DOHH2 (cell line): ENCODE measurements at regions not wholly inside any gene's neighbourhood (a gene's known extent, or its start where the extent isn't known, plus 50 kb on each side); places are given as distances from the start of the nearest gene placed in this dataset.

Source experiments
- H3F3A ChIP-seq: fragments of 200-600 bp; sonication (generic), shearing (Covaris generic); 2 replicates; pipeline ENCODE4 v1.6.0; 2016; ENCODE audit warnings: antibody characterized with exemption, mild to moderate bottlenecking; ENCODE audit not compliant: control insufficient read depth, insufficient read depth
- H3K27ac ChIP-seq: fragments of 200-600 bp; sonication (generic); 2 replicates; pipeline ENCODE4 v1.5.1; 2014; ENCODE audit warnings: low read depth, mild to moderate bottlenecking, low read length, moderate library complexity
- H3K27me3 ChIP-seq: fragments of 200-600 bp; sonication (generic); 2 replicates; pipeline ENCODE4 v1.6.1; 2014; ENCODE audit warnings: mild to moderate bottlenecking, low read length, mixed read lengths; ENCODE audit not compliant: control insufficient read depth
- H3K36me3 ChIP-seq: fragments of 200-600 bp; sonication (generic); 2 replicates; pipeline ENCODE4 v1.6.1; 2014; ENCODE audit warnings: mild to moderate bottlenecking, low read length, moderate library complexity, mixed read lengths; ENCODE audit not compliant: control insufficient read depth
- H3K4me1 ChIP-seq: fragments of 200-600 bp; sonication (generic); 2 replicates; pipeline ENCODE4 v1.6.1; 2014; ENCODE audit warnings: mild to moderate bottlenecking, low read length, mixed read lengths; ENCODE audit not compliant: control insufficient read depth
- H3K4me2 ChIP-seq: fragments of 200-600 bp; sonication (generic); 2 replicates; pipeline ENCODE4 v1.6.0; 2014; ENCODE audit warnings: mild to moderate bottlenecking, low read length, moderate library complexity
- H3K4me3 ChIP-seq: fragments of 200-600 bp; sonication (generic); 2 replicates; pipeline ENCODE4 v1.5.1; 2014; ENCODE audit warnings: mild to moderate bottlenecking, low read length, mixed read lengths
- H3K79me2 ChIP-seq: fragments of 200-600 bp; sonication (generic); 2 replicates; pipeline ENCODE4 v1.6.1; 2014; ENCODE audit warnings: mild to moderate bottlenecking, low read length, mixed read lengths; ENCODE audit not compliant: control insufficient read depth
- H3K9me2 ChIP-seq: fragments of 200-600 bp; sonication (generic); replicated peaks from 2 replicates; pipeline ENCODE4 v1.6.1; 2014; ENCODE audit warnings: mild to moderate bottlenecking, low read length, mixed read lengths; ENCODE audit not compliant: control insufficient read depth
- H3K9me3 ChIP-seq: fragments of 200-600 bp; sonication (generic); 2 replicates; pipeline ENCODE4 v1.6.1; 2014; ENCODE audit warnings: antibody characterized with exemption, low read length, mixed read lengths; ENCODE audit not compliant: control insufficient read depth, insufficient read depth
- H4K20me1 ChIP-seq: fragments of 200-600 bp; sonication (generic); 2 replicates; pipeline ENCODE4 v1.6.0; 2014; ENCODE audit warnings: low read depth, mild to moderate bottlenecking, antibody characterized with exemption, low read length, moderate library complexity; ENCODE audit not compliant: control insufficient read depth, insufficient read depth
- EZH2phosphoT487 ChIP-seq: fragments of 200-600 bp; sonication (generic); IDR thresholded peaks from 2 replicates; pipeline ENCODE4 v1.6.1; 2017; ENCODE audit warnings: borderline replicate concordance, mild to moderate bottlenecking, antibody characterized with exemption, low read length, moderate library complexity, mixed read lengths
- TF ChIP-seq, protein P1 (sequence below): fragments of 200-600 bp; sonication (generic); IDR thresholded peaks from one replicate; pipeline ENCODE4 v1.5.1; 2014; ENCODE audit warnings: antibody characterized with exemption, mild to moderate bottlenecking, low read depth, low read length; ENCODE audit not compliant: poor library complexity, severe bottlenecking

DNA sequence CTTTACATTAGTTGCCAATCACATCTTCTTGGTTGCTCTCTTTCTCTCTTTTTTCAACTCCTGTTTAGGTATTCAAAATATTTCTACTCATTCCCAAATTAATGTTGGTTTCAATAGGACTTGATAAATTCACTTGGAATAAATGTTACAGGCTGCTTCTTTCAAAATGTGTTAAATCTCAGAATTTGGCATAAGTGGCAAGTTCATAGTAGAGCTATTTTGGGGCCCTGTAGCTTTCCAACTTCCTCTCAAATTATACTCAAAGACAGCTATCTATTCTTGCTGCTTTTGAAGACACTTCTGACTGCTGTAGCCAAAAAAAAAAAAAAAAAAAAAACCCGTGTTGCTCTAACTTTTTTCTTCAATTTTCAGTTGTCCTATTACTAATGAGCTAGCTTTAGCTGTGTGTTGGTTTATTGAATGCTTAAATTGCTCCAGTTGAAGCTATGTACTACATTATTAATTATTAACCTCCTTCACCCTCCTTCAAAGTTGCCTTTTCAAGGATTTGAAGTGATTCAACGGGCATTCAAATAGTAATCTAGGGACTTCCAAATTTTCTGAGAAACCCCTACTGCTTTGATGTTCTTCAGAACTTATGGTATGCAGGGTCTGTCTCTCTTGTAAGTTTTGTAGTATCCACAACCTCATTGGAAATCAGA lies 554.6 kb upstream of the FLRT2 start:
- TF ChIP-seq, protein P1, sequence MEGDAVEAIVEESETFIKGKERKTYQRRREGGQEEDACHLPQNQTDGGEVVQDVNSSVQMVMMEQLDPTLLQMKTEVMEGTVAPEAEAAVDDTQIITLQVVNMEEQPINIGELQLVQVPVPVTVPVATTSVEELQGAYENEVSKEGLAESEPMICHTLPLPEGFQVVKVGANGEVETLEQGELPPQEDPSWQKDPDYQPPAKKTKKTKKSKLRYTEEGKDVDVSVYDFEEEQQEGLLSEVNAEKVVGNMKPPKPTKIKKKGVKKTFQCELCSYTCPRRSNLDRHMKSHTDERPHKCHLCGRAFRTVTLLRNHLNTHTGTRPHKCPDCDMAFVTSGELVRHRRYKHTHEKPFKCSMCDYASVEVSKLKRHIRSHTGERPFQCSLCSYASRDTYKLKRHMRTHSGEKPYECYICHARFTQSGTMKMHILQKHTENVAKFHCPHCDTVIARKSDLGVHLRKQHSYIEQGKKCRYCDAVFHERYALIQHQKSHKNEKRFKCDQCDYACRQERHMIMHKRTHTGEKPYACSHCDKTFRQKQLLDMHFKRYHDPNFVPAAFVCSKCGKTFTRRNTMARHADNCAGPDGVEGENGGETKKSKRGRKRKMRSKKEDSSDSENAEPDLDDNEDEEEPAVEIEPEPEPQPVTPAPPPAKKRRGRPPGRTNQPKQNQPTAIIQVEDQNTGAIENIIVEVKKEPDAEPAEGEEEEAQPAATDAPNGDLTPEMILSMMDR: no peak
- no peak for TF ChIP-seq EZH2phosphoT487
- Histone ChIP-seq H3K4me2 (no peak overlapping the region), H4K20me1 (no peaks in the 10 kb centered on the region), H3K9me2 (no peaks in the 10 kb centered on the region), H3K4me3 (no peak overlapping the region), H3K4me1 (no peaks in the 10 kb centered on the region), H3K27me3 (no peaks in the 10 kb centered on the region), H3K9me3 (no peaks in the 10 kb centered on the region), H3K79me2 (no peaks in the 10 kb centered on the region), H3K27ac (no peak overlapping the region), H3K36me3 (no peaks in the 10 kb centered on the region), H3F3A (no peaks in the 10 kb centered on the region)

DNA sequence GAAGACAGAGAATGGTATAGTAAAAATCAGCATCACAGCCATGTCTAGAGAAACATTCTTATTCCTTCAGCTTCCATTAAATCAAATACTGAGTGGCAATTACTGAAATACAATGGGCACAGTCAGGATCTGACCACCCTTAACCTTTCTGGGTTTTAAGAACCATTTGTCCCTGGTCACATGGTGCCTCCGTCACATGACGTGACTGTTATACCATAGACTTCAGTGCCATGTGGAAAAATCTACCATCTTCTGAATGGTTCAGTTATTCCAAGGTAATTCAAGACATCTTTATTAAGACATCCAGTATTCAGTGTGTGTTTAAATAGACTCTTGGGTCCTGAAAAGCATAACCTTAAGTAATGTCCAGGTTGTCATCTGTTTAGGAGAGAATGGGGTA lies 553.1 kb upstream of the FLRT2 start:
- no peak overlapping the region for H3K27ac ChIP-seq
- H3K4me3 ChIP-seq: no peak overlapping the region
- H3K79me2 ChIP-seq: no peaks in the 10 kb centered on the region
- H3K4me2 ChIP-seq: no peak overlapping the region
- no peaks in the 10 kb centered on the region for H3K4me1 ChIP-seq
- H3K9me3 ChIP-seq: no peaks in the 10 kb centered on the region
- no peaks in the 10 kb centered on the region for H3K27me3 ChIP-seq
- no peaks in the 10 kb centered on the region for H3K9me2 ChIP-seq
- no peaks in the 10 kb centered on the region for H4K20me1 ChIP-seq
- TF ChIP-seq EZH2phosphoT487: no peak
- TF ChIP-seq, protein P1: no peak
- no peaks in the 10 kb centered on the region for H3K36me3 ChIP-seq
- H3F3A ChIP-seq: no peaks in the 10 kb centered on the region

DNA sequence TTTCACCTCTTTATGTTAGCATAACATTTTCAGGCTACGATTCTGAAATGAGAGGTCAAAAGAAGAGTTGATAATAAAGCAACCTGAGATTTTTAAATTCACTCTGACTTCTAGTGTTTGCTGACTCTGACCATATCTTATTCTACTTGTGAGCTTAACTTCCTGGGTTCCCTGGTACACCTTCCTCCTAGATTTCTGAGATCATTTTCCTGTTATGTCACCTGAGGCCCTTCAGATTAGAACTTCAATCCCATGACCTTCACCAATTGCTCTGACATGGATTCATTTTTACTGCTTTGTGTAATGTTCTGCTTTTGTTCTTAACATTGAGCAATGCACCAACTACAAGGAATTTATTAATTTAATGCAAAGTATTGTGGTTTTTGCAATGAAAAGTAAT lies 542.9 kb upstream of the FLRT2 start:
- H3K4me3 ChIP-seq: no peak overlapping the region
- H4K20me1 ChIP-seq: no peaks in the 10 kb centered on the region
- H3K27ac ChIP-seq: no peak overlapping the region
- no peaks in the 10 kb centered on the region for H3K27me3 ChIP-seq
- TF ChIP-seq, protein P1: no peak
- TF ChIP-seq EZH2phosphoT487: no peak
- no peaks in the 10 kb centered on the region for H3F3A ChIP-seq
- no peaks in the 10 kb centered on the region for H3K9me2 ChIP-seq
- H3K4me2 ChIP-seq: no peak overlapping the region
- no peaks in the 10 kb centered on the region for H3K9me3 ChIP-seq
- no peaks in the 10 kb centered on the region for H3K36me3 ChIP-seq
- no peaks in the 10 kb centered on the region for H3K4me1 ChIP-seq
- no peaks in the 10 kb centered on the region for H3K79me2 ChIP-seq
